HepG2 (cell line): ENCODE measurements at regions not wholly inside any gene's neighbourhood (a gene's known extent, or its start where the extent isn't known, plus 50 kb on each side); places are given as distances from the start of the nearest gene placed in this dataset.

Experiments used
- ATAC-seq: fragments of 200-7000 bp; cut with Tn5 transposase; 3 replicates; pipeline ENCODE4 v1.9.1; 2020; ENCODE audit warnings: mild to moderate bottlenecking, moderate library complexity
- BruUV-seq: library from RNA; stranded (reverse); fragments of 400-500 nt; replicated peaks from 2 replicates; lab custom pipeline; 2021; lab: Mats Ljungman, UMichigan
- CTCF ChIA-PET: fragments of 300-600 bp; formaldehyde crosslinking; extraction: SDS; loops from one replicate; lab custom pipeline; 2021; ENCODE audit warnings: low total read pairs, inconsistent platforms, low intra/inter-chr PET ratio; lab: Yijun Ruan, JAX
- POLR2A ChIA-PET: fragments of 350-600 bp; sonication (Branson Sonifier 250); formaldehyde crosslinking; loops from one replicate; lab custom pipeline; 2020; ENCODE audit warnings: antibody characterized with exemption, inconsistent platforms; lab: Yijun Ruan, JAX
- DNase-seq: peaks from one replicate; pipeline ENCODE4 v3.0.0-alpha.2; 2015; ENCODE audit warnings: low spot score
- FAIRE-seq: peaks from 3 replicates; lab custom pipeline; 2011; peaks lifted over from hg19 to GRCh38; lab: Jason Lieb, UNC
- H2AFZ ChIP-seq: one replicate; pipeline ENCODE4 v1.6.1; 2011; ENCODE audit warnings: low read length, inconsistent platforms
- H3K27ac ChIP-seq: fragments of 300-600 bp; 3 replicates; pipeline ENCODE4 v1.8.0; 2011; ENCODE audit warnings: mixed run types, mild to moderate bottlenecking, mixed read lengths, low read length, inconsistent platforms; ENCODE audit not compliant: insufficient read depth; ENCODE audit errors: extremely low read length
- H3K27me3 ChIP-seq, 2 experiments: fragments of 200-600 bp in 1 of 2; 2 replicates in 1 of 2; 3 replicates in 1 of 2; pipeline versions ENCODE4 v1.6.0 to v1.8.0; 2011; ENCODE audit warnings: low read length in 2 of 2, mild to moderate bottlenecking in 2 of 2, moderate library complexity in 2 of 2, inconsistent platforms in 1 of 2; ENCODE audit not compliant: insufficient read depth in 2 of 2, control insufficient read depth in 1 of 2
- H3K36me3 ChIP-seq, 2 experiments: fragments of 200-600 bp in 1 of 2; replicated peaks in 1 of 2; 2 replicates in 1 of 2; 3 replicates in 1 of 2; pipeline versions ENCODE4 v1.5.1 to v1.8.0; 2011; ENCODE audit warnings: low read length in 2 of 2, inconsistent platforms in 1 of 2; ENCODE audit not compliant: insufficient read depth in 2 of 2, control insufficient read depth in 1 of 2
- H3K4me1 ChIP-seq: 2 replicates; pipeline ENCODE4 v1.5.1; 2012; ENCODE audit warnings: low read length, inconsistent platforms; ENCODE audit not compliant: insufficient read depth
- H3K4me2 ChIP-seq: 2 replicates; pipeline ENCODE4 v1.6.0; 2011; ENCODE audit warnings: low read depth, low read length, inconsistent platforms
- H3K4me3 ChIP-seq, 3 experiments: fragments of 200-600 bp in 1 of 3; sonication (generic), shearing (Covaris generic) in 1 of 3; replicated peaks in 1 of 3; 2 replicates each; pipeline ENCODE4 v1.5.1; 2011 to 2016; ENCODE audit warnings: low read length in 3 of 3, inconsistent platforms in 2 of 3, low read depth in 2 of 3, mild to moderate bottlenecking in 2 of 3, control low read depth in 1 of 3, mixed read lengths in 1 of 3; ENCODE audit not compliant: insufficient read depth in 1 of 3
- H3K79me2 ChIP-seq: one replicate; pipeline ENCODE4 v1.6.1; 2011; ENCODE audit warnings: low read length, inconsistent platforms; ENCODE audit not compliant: insufficient read depth
- H3K9ac ChIP-seq: 2 replicates; pipeline ENCODE4 v1.6.0; 2011; ENCODE audit warnings: mild to moderate bottlenecking, low read depth, low read length, inconsistent platforms; ENCODE audit not compliant: insufficient read depth
- H3K9me3 ChIP-seq: 2 replicates; pipeline ENCODE4 v1.5.1; 2012; ENCODE audit warnings: mild to moderate bottlenecking, low read length
- H4K20me1 ChIP-seq: 2 replicates; pipeline ENCODE4 v1.6.0; 2011; ENCODE audit warnings: inconsistent platforms, mild to moderate bottlenecking, low read length, moderate library complexity; ENCODE audit not compliant: insufficient read depth
- NKX3-1 ChIP-seq: sonication (generic); formaldehyde crosslinking; IDR thresholded peaks from 2 replicates; pipeline ENCODE4 v1.5.0; 2020; ENCODE audit warnings: missing genetic modification reagents
- TOPORS ChIP-seq: sonication (generic); formaldehyde crosslinking; IDR thresholded peaks from 2 replicates; pipeline ENCODE4 v1.8.0; 2023; ENCODE audit warnings: mild to moderate bottlenecking, missing genetic modification reagents
- ZFAT ChIP-seq: sonication (generic); formaldehyde crosslinking; conservative IDR thresholded peaks from 2 replicates; pipeline ENCODE4 v1.8.1; 2023; ENCODE audit warnings: missing genetic modification reagents, inconsistent platforms
- ZNF724P ChIP-seq: sonication (generic); formaldehyde crosslinking; IDR thresholded peaks from 2 replicates; pipeline ENCODE4 v1.8.0; 2022; ENCODE audit warnings: missing genetic modification reagents, borderline replicate concordance
- ZSCAN30 ChIP-seq: sonication (generic); formaldehyde crosslinking; IDR thresholded peaks from 2 replicates; pipeline ENCODE4 v1.5.0; 2020; ENCODE audit warnings: mild to moderate bottlenecking, missing genetic modification reagents
- WGBS: methylation state at CpG from one replicate; pipeline ENCODE4 v1.1.6; 2017; ENCODE audit warnings: low lambda C conversion rate; 5-methylcytosine and 5-hydroxymethylcytosine counted together
- in situ Hi-C: cut with HindIII; loops from 2 replicates; pipeline ENCODE4 v1.10.0; 2017; ENCODE audit warnings: low pct_unique_long_range_greater_than_20kb; ENCODE audit not compliant: extremely low pct_ligation_motif_present
- intact Hi-C: fragments of 100-400 bp; cut with micrococcal nuclease; formaldehyde crosslinking; loops from one replicate; pipeline ENCODE4 v1.10.0; 2022; ENCODE audit not compliant: unreplicated experiment
- TF ChIP-seq, protein P1 (sequence below): sonication (generic); formaldehyde crosslinking; conservative IDR thresholded peaks from 2 replicates; pipeline ENCODE4 v1.8.0; 2022; ENCODE audit warnings: missing genetic modification reagents
- TF ChIP-seq, protein P2 (sequence below): sonication (generic); formaldehyde crosslinking; IDR thresholded peaks from 2 replicates; pipeline ENCODE4 v1.4.0; 2020; ENCODE audit warnings: missing genetic modification reagents

DNA sequence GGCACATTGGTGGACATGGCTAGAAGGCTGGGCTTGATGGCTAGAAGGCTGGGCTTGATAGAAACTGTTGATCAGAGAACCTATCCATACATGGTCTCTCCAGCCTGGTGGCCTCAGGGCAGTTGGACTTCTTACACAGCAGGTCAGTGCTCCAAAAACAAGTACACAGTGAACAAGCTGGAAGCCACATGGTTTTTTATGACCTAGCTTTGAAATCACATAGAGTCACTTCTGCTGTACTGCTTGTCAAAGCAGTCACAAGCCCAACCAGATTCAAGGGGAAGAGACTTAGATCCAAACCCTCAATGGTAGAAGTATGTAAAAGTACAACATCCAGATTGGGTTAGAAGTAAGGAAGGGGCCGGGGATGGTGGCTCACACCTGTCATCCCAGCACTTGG, 89.4 kb upstream of the HES1 start:
- Histone ChIP-seq H3K36me3 (no peaks in the 10 kb centered on the region), H3K4me2 (no peak overlapping the region), H3K9ac (no peak overlapping the region), H3K9me3 (peaks cover 10% of the 10 kb centered on the region; the same call in 1 of the 2 replicates), H3K27ac (no peak overlapping the region), H3K79me2 (no peaks in the 10 kb centered on the region), H3K4me3 (no peak overlapping the region), H3K4me1 (peaks cover 31% of the 10 kb centered on the region), H4K20me1 (no peaks in the 10 kb centered on the region; the same call in 1 of the 2 replicates), H3K27me3 (peaks cover 0 to 7% of the 10 kb centered on the region in 2 experiments; a peak in 1 of 5 replicates), H2AFZ (no peak overlapping the region)
- DNase-seq: no peak
- CTCF ChIA-PET: no interaction called here
- POLR2A ChIA-PET: interaction anchor here (1.2 kb wide), 1 partner anchor 84 kb away, joined by 3 read pairs; no protein-coding TSS in a partner anchor
- ATAC-seq: no peak
- BruUV-seq: no TSS peak
- no peak for FAIRE-seq
- intact Hi-C loops (no loop called here), in situ Hi-C loops (no loop called here)
- WGBS: 29% methylated on average over 1 of the region's 1 CpG
- TF ChIP-seq, protein P1, sequence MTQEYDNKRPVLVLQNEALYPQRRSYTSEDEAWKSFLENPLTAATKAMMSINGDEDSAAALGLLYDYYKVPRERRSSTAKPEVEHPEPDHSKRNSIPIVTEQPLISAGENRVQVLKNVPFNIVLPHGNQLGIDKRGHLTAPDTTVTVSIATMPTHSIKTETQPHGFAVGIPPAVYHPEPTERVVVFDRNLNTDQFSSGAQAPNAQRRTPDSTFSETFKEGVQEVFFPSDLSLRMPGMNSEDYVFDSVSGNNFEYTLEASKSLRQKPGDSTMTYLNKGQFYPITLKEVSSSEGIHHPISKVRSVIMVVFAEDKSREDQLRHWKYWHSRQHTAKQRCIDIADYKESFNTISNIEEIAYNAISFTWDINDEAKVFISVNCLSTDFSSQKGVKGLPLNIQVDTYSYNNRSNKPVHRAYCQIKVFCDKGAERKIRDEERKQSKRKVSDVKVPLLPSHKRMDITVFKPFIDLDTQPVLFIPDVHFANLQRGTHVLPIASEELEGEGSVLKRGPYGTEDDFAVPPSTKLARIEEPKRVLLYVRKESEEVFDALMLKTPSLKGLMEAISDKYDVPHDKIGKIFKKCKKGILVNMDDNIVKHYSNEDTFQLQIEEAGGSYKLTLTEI (CRISPR knock-in tag): no peak
- TF ChIP-seq ZFAT (CRISPR knock-in tag): no peak
- no peak for TF ChIP-seq TOPORS (CRISPR knock-in tag)
- TF ChIP-seq NKX3-1 (CRISPR knock-in tag): no peak
- no peak for TF ChIP-seq ZNF724P
- TF ChIP-seq, protein P2, sequence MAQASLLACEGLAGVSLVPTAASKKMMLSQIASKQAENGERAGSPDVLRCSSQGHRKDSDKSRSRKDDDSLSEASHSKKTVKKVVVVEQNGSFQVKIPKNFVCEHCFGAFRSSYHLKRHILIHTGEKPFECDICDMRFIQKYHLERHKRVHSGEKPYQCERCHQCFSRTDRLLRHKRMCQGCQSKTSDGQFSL (CRISPR knock-in tag): no peak
- TF ChIP-seq ZSCAN30 (CRISPR knock-in tag): no peak
